ENCODE measurements at regions not wholly inside any gene's neighbourhood (a gene's known extent, or its start where the extent isn't known, plus 50 kb on each side); places are given as distances from the start of the nearest gene placed in this dataset.

GRCh38 chr1:30469426-30469825, 254.0 kb downstream of the MATN1 start:
- Histone ChIP-seq H3K36me3 (ENCODE audit: control insufficient read depth in 4 of 4, insufficient read depth in 3 of 4, low read depth in 1 of 4, low read length in 3 of 4) (no peaks in the 10 kb centered on the region), H3K4me1 (ENCODE audit: control insufficient read depth in 4 of 4, insufficient read depth in 4 of 4, low read length in 3 of 4) (no peaks in the 10 kb centered on the region), H3K27me3 (ENCODE audit: control insufficient read depth in 4 of 4, insufficient read depth in 4 of 4, low read length in 3 of 4) (no peaks in the 10 kb centered on the region), H3K27ac (ENCODE audit: low read depth in 1 of 2, low read length in 2 of 2) (no peak overlapping the region), H3K9ac (ENCODE audit: low read depth in 1 of 2, low read length in 2 of 2) (no peak overlapping the region), H3K9me3 (ENCODE audit: control insufficient read depth in 4 of 4, low read length in 3 of 4) (no peaks in the 10 kb centered on the region), H3K4me3 (ENCODE audit: low read depth in 1 of 3, low read length in 3 of 3) (no peak overlapping the region)
- TF ChIP-seq SP1 (IDR thresholded peaks at IDR 0.05) (no peak), CTCF (IDR thresholded peaks at IDR 0.05; ENCODE audit: low read depth, low read length, missing input control) (no peak)
- 68% methylated on average over 5 of the region's 5 CpGs for WGBS
- no peak for DNase-seq (ENCODE audit: low spot score)

- Histone ChIP-seq H3K27me3 (ENCODE audit: control insufficient read depth in 4 of 4, insufficient read depth in 4 of 4, low read length in 3 of 4) (no peaks in the 10 kb centered on the region), H3K4me1 (ENCODE audit: control insufficient read depth in 4 of 4, insufficient read depth in 4 of 4, low read length in 3 of 4) (no peaks in the 10 kb centered on the region), H3K9me3 (ENCODE audit: control insufficient read depth in 4 of 4, low read length in 3 of 4) (no peaks in the 10 kb centered on the region), H3K4me3 (ENCODE audit: low read depth in 1 of 3, low read length in 3 of 3) (no peak overlapping the region), H3K36me3 (ENCODE audit: control insufficient read depth in 4 of 4, insufficient read depth in 3 of 4, low read depth in 1 of 4, low read length in 3 of 4) (no peaks in the 10 kb centered on the region), H3K27ac (ENCODE audit: low read depth in 1 of 2, low read length in 2 of 2) (no peak overlapping the region), H3K9ac (ENCODE audit: low read depth in 1 of 2, low read length in 2 of 2) (no peak overlapping the region)
- DNase-seq (ENCODE audit: low spot score) = no peak
- TF ChIP-seq RXRA (IDR thresholded peaks at IDR 0.05) (no peak), JUND (IDR thresholded peaks at IDR 0.05) (no peak), ATF3 (IDR thresholded peaks at IDR 0.05) (no peak), CTCF (IDR thresholded peaks at IDR 0.05; ENCODE audit: low read depth, low read length, missing input control) (no peak), RAD21 (IDR thresholded peaks at IDR 0.05) (no peak), FOXA1 (IDR thresholded peaks at IDR 0.05) (no peak), EGR1 (IDR thresholded peaks at IDR 0.05; ENCODE audit: low read depth in 2 of 2) (no peak), SP1 (IDR thresholded peaks at IDR 0.05) (no peak), NR2F2 (IDR thresholded peaks at IDR 0.05) (no peak)
- WGBS = 90% methylated on average over 10 of the region's 10 CpGs
Measured at GRCh38 chr1:30467101-30467500, 256.3 kb downstream of the MATN1 start.

- Histone ChIP-seq H3K4me1 (ENCODE audit: control insufficient read depth in 4 of 4, insufficient read depth in 4 of 4, low read length in 3 of 4) (no peaks in the 10 kb centered on the region), H3K9ac (ENCODE audit: low read depth in 1 of 2, low read length in 2 of 2) (no peak overlapping the region), H3K9me3 (ENCODE audit: control insufficient read depth in 4 of 4, low read length in 3 of 4) (no peaks in the 10 kb centered on the region), H3K4me3 (ENCODE audit: low read depth in 1 of 3, low read length in 3 of 3) (no peak overlapping the region), H3K36me3 (ENCODE audit: control insufficient read depth in 4 of 4, insufficient read depth in 3 of 4, low read depth in 1 of 4, low read length in 3 of 4) (no peaks in the 10 kb centered on the region), H3K27ac (ENCODE audit: low read depth in 1 of 2, low read length in 2 of 2) (no peak overlapping the region), H3K27me3 (ENCODE audit: control insufficient read depth in 4 of 4, insufficient read depth in 4 of 4, low read length in 3 of 4) (no peaks in the 10 kb centered on the region)
- 68% methylated on average over 3 of the region's 3 CpGs for WGBS
- no peak for DNase-seq (ENCODE audit: low spot score)
- TF ChIP-seq ZBTB33 (IDR thresholded peaks at IDR 0.05) = no peak
- no peak for TF ChIP-seq JUND (IDR thresholded peaks at IDR 0.05)
- TF ChIP-seq MAX (IDR thresholded peaks at IDR 0.05) = no peak
- TF ChIP-seq FOXA1 (IDR thresholded peaks at IDR 0.05) = no peak
Measured at GRCh38 chr1:30466610-30467009, 256.8 kb downstream of the MATN1 start.
